B cell (primary cell): ENCODE measurements at regions not wholly inside any gene's neighbourhood (a gene's known extent, or its start where the extent isn't known, plus 50 kb on each side); places are given as distances from the start of the nearest gene placed in this dataset.

Source experiments
- ATAC-seq: fragments of 200-7000 bp; cut with Tn5 transposase; one replicate; pipeline ENCODE4 v1.10.0; 2021; ENCODE audit warnings: low read depth, mild to moderate bottlenecking, moderate number of reproducible peaks, moderate library complexity
- CTCF ChIA-PET: fragments of 350-600 bp; sonication (Branson Sonifier 250); formaldehyde crosslinking; loops from one replicate; lab custom pipeline; 2021; ENCODE audit warnings: antibody characterized with exemption, inconsistent platforms; lab: Charles Lee
- POLR2A ChIA-PET: fragments of 350-600 bp; sonication (Branson Sonifier 250); formaldehyde crosslinking; loops from one replicate; lab custom pipeline; 2021; ENCODE audit warnings: antibody characterized with exemption; lab: Charles Lee
- DNase-seq: peaks from one replicate; pipeline ENCODE4 v3.0.0; 2013
- H2AFZ ChIP-seq: 2 replicates; pipeline ENCODE4 v1.6.1; 2012; ENCODE audit warnings: mild to moderate bottlenecking, low read depth, low read length; ENCODE audit not compliant: insufficient read depth, poor library complexity, severe bottlenecking
- H3K27ac ChIP-seq, 2 donors: 1 replicate in 1 of 2; 2 replicates in 1 of 2; pipeline ENCODE4 v1.5.1; 2012 to 2013; ENCODE audit warnings: low read length in 2 of 2, mild to moderate bottlenecking in 2 of 2, moderate library complexity in 1 of 2
- H3K27me3 ChIP-seq, 4 experiments: fragments of 200-600 bp in 1 of 4; sonication (generic) in 1 of 4; replicated peaks in 1 of 4; 1 replicate in 2 of 4; 2 replicates in 2 of 4; pipeline versions ENCODE4 v1.6.1 to v1.7.0; 2013 to 2016; ENCODE audit warnings: low read length in 3 of 4, mild to moderate bottlenecking in 2 of 4, mixed read lengths in 1 of 4, moderate library complexity in 1 of 4; ENCODE audit not compliant: insufficient read depth in 4 of 4, control insufficient read depth in 3 of 4; ENCODE audit errors: control extremely low read depth in 1 of 4
- H3K36me3 ChIP-seq, 2 experiments: replicated peaks in 1 of 2; 1 replicate in 1 of 2; 2 replicates in 1 of 2; pipeline versions ENCODE4 v1.6.1 to v1.7.1; 2013; ENCODE audit warnings: low read length in 1 of 2; ENCODE audit not compliant: insufficient read depth in 2 of 2, control insufficient read depth in 1 of 2; ENCODE audit errors: control extremely low read depth in 1 of 2, extremely low read depth in 1 of 2
- H3K4me1 ChIP-seq, 2 donors: fragments of 200-600 bp in 1 of 2; sonication (generic) in 1 of 2; 1 replicate in 1 of 2; 2 replicates in 1 of 2; pipeline versions ENCODE4 v1.5.1 to v1.6.1; 2013 to 2017; ENCODE audit warnings: low read length in 2 of 2; ENCODE audit not compliant: control insufficient read depth in 2 of 2, insufficient read depth in 2 of 2
- H3K4me2 ChIP-seq: replicated peaks from 2 replicates; pipeline ENCODE3; 2012; ENCODE audit warnings: mild to moderate bottlenecking, low read depth, low read length; ENCODE audit not compliant: poor library complexity, severe bottlenecking
- H3K4me3 ChIP-seq, 5 experiments: fragments of 200-600 bp in 1 of 5; sonication (generic) in 1 of 5; 1 replicate in 3 of 5; 2 replicates in 2 of 5; pipeline versions ENCODE4 v1.5.1 to v1.7.0; 2011 to 2016; ENCODE audit warnings: low read length in 4 of 5, mild to moderate bottlenecking in 4 of 5, low read depth in 2 of 5, control low read depth in 1 of 5, moderate library complexity in 1 of 5; ENCODE audit not compliant: insufficient read depth in 1 of 5; ENCODE audit errors: control extremely low read depth in 1 of 5, extremely low read depth in 1 of 5
- H3K79me2 ChIP-seq: fragments of 200-600 bp; sonication (generic); one replicate; pipeline ENCODE4 v1.6.0; 2016; ENCODE audit warnings: low read length; ENCODE audit not compliant: control insufficient read depth, insufficient read depth
- H3K9ac ChIP-seq: fragments of 200-600 bp; sonication (generic); 2 replicates; pipeline ENCODE4 v1.6.1; 2017; ENCODE audit warnings: mild to moderate bottlenecking, low read length, moderate library complexity
- H3K9me3 ChIP-seq, 3 donors: one replicate each; pipeline versions ENCODE4 v1.6.1 to v1.7.1; 2013; ENCODE audit warnings: low read length in 2 of 3; ENCODE audit not compliant: control insufficient read depth in 2 of 3, insufficient read depth in 1 of 3; ENCODE audit errors: control extremely low read depth in 1 of 3
- H4K20me1 ChIP-seq: 2 replicates; pipeline ENCODE4 v1.6.0; 2012; ENCODE audit warnings: mild to moderate bottlenecking, low read length; ENCODE audit not compliant: insufficient read depth, control insufficient read depth, poor library complexity, severe bottlenecking
- H3K27ac Mint-ChIP-seq: one replicate; pipeline ENCODE4 v1.8.0; 2021; ENCODE audit warnings: mixed read lengths
- H3K27me3 Mint-ChIP-seq: one replicate; pipeline ENCODE4 v1.8.0; 2021; ENCODE audit warnings: mixed read lengths
- H3K4me1 Mint-ChIP-seq: one replicate; pipeline ENCODE4 v1.8.0; 2021; ENCODE audit warnings: mixed read lengths
- H3K4me3 Mint-ChIP-seq: one replicate; pipeline ENCODE4 v1.8.0; 2021; ENCODE audit warnings: mixed read lengths
- H3K9me3 Mint-ChIP-seq: one replicate; pipeline ENCODE4 v1.8.0; 2022; ENCODE audit warnings: mixed read lengths; ENCODE audit not compliant: insufficient read depth
- CTCF ChIP-seq: fragments of 200-600 bp; IDR thresholded peaks from one replicate; pipeline ENCODE4 v1.8.0; 2022; ENCODE audit warnings: antibody characterized with exemption, mild to moderate bottlenecking
- EZH2 ChIP-seq: IDR thresholded peaks from 2 replicates; pipeline ENCODE4 v1.6.1; 2012; ENCODE audit warnings: borderline replicate concordance, low read depth, mild to moderate bottlenecking, moderate library complexity, low read length; ENCODE audit not compliant: insufficient read depth, poor library complexity, severe bottlenecking
- WGBS: methylation state at CpG from one replicate; pipeline ENCODE4 v1.1.5; 2013; ENCODE audit warnings: missing lambda C conversion rate; ENCODE audit not compliant: insufficient coverage; 5-methylcytosine and 5-hydroxymethylcytosine counted together
- intact Hi-C: fragments of 100-400 bp; cut with micrococcal nuclease; formaldehyde crosslinking; loops from one replicate; pipeline ENCODE4 v1.10.0; 2022

- peaks cover 2% of the 10 kb centered on the region for H3K9me3 Mint-ChIP-seq
- ATAC-seq, result no peak
- H3K9me3 ChIP-seq, result no peaks in the 10 kb centered on the region
- H2AFZ ChIP-seq, result no peak overlapping the region
- no peaks in the 10 kb centered on the region for H4K20me1 ChIP-seq
- no peak overlapping the region for H3K4me2 ChIP-seq
- no peaks in the 10 kb centered on the region for H3K4me1 ChIP-seq
- no peak overlapping the region for H3K27ac Mint-ChIP-seq
- no peaks in the 10 kb centered on the region for H3K36me3 ChIP-seq
- CTCF ChIA-PET, result no interaction called here
- H3K4me1 Mint-ChIP-seq, result no peaks in the 10 kb centered on the region
- POLR2A ChIA-PET, result no interaction called here
- no peaks in the 10 kb centered on the region for H3K27me3 ChIP-seq
- DNase-seq, result no peak
- H3K79me2 ChIP-seq, result no peaks in the 10 kb centered on the region
- no peak overlapping the region for H3K9ac ChIP-seq
- no peak overlapping the region for H3K4me3 ChIP-seq
- intact Hi-C loops, result no loop called here
- H3K27me3 Mint-ChIP-seq, result no peaks in the 10 kb centered on the region
- H3K4me3 Mint-ChIP-seq, result no peak overlapping the region
- no peak for TF ChIP-seq CTCF
- no peak for TF ChIP-seq EZH2
- 100% methylated on average over 1 of the region's 2 CpGs for WGBS
- H3K27ac ChIP-seq, result no peak overlapping the region
These were observed 487.1 kb downstream of the KCNT2 start for GRCh38 chr1:196121181-196121580.

GRCh38 chr1:196115646-196116045 lies 492.6 kb downstream of the KCNT2 start:
- POLR2A ChIA-PET, result no interaction called here
- Histone ChIP-seq H3K27me3 (no peaks in the 10 kb centered on the region), H3K79me2 (no peaks in the 10 kb centered on the region), H4K20me1 (no peaks in the 10 kb centered on the region), H3K9me3 (no peaks in the 10 kb centered on the region), H2AFZ (no peak overlapping the region), H3K4me1 (no peaks in the 10 kb centered on the region), H3K9ac (no peak overlapping the region), H3K27ac (no peak overlapping the region), H3K4me3 (no peak overlapping the region), H3K4me2 (no peak overlapping the region), H3K36me3 (no peaks in the 10 kb centered on the region)
- peaks cover 2% of the 10 kb centered on the region for H3K9me3 Mint-ChIP-seq
- DNase-seq (no peak), ATAC-seq (no peak)
- no peaks in the 10 kb centered on the region for H3K4me1 Mint-ChIP-seq
- TF ChIP-seq CTCF, result no peak
- TF ChIP-seq EZH2, result no peak
- CTCF ChIA-PET, result no interaction called here
- no peaks in the 10 kb centered on the region for H3K27me3 Mint-ChIP-seq
- intact Hi-C loops, result no loop called here
- H3K4me3 Mint-ChIP-seq, result no peak overlapping the region
- WGBS, result 88% methylated on average over 2 of the region's 2 CpGs
- no peak overlapping the region for H3K27ac Mint-ChIP-seq
